GM19238 (cell line): ENCODE measurements at regions not wholly inside any gene's neighbourhood (a gene's known extent, or its start where the extent isn't known, plus 50 kb on each side); places are given as distances from the start of the nearest gene placed in this dataset.

Experiments used
- DNase-seq: peaks from one replicate; pipeline ENCODE4 v3.0.0; 2011; ENCODE audit warnings: low spot score; ENCODE audit not compliant: insufficient read length

DNA sequence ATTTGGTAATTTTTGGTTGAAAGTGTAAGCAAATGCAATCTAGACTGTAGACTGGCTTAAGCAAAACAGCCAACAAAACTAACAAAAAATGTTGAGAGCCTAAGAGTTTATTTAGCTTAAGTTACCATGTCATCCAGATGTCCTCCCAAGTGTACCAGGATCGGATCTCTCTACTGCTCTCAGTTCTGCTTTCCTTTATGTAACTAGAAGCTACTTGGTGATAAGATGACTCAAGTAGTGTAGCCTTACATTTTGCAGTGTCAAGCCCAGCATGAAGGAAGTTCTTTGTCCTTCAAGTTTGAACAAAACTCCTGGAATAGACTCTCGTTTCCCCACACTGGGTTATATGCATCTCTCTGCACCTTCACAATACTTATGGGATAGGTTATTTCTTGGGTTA lies 1500.0 kb downstream of the STIM2 start:
- DNase-seq: no peak

GRCh38 chr4:28362169-28362568 lies 1501.5 kb downstream of the STIM2 start:
- DNase-seq: no peak

GRCh38 chr4:28369499-28369898 lies 1508.9 kb downstream of the STIM2 start:
- no peak for DNase-seq

- DNase-seq: no peak
Measured at GRCh38 chr4:28373191-28373590, 1512.5 kb downstream of the STIM2 start.

GRCh38 chr4:28373601-28374000 lies 1513.0 kb downstream of the STIM2 start:
- DNase-seq: no peak

DNA sequence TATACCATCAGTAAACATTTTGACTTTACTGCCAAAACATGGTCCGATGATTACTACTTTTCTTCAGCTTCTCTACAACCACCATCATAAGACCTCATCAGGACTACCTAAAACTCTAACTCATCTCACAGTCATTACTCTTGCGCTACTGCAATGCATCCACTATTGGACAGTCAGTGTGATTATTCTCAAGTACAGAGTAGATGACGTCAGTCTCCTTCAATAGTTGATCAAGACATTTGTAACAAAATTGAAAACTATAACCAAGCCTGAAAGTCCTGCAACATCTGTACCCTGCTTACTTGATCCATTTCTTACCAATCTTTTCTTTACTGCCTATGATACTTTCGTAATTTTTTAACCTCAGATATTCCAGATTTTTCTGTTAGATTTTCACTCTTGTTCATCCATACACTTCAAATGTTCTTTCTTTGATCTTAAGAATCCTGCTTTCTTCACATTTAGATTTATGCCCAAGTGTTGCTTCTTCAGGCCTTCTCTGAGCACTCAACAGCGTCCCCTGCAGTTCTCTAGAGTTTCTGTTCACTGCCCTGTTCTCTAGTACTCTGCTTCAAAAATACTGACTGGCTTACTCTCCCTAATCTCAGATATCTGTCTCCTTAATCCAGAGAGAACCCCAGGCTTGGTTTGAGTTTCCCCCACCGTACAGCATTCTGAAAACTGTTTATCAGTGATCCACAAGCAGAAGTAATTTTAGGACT lies 1517.6 kb downstream of the STIM2 start:
- DNase-seq: no peak

DNA sequence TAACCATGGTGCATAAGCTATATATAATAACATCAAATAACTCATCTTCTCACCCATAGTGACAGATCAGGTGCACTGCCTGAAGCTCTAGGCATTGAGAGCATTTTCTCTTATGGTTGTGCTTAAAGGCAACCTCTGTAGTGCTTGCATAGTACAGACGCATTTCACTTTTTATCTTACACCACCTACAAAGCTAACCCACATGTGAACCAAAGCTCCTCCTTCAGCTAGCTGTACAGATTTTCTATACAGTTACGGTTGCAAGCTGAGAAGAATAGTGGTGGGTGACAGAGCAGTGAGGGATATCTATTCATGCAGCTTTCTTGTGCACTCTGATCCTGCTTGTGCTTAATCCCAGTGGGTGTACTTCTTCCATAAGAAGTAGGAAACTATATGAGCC lies 1525.2 kb downstream of the STIM2 start:
- DNase-seq: no peak

DNA sequence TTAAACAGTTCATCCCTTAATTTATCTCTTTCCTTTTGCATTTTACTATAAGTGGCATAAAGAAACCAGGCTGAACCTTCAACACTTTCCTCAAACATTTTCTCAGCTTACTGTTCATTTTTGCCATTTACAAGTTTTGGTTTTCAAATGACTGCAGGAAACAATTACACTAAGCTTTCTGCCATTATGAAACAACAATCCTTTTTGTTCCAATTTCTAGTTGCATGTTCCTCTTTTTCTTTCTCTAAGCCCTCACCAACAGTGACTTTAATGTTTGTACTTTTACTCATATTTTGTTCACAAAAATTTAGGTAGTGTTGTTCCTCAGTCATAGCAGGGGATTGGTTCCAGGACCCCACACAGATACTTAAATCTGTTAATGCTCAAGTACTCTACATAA lies 1526.1 kb downstream of the STIM2 start:
- no peak for DNase-seq

DNA sequence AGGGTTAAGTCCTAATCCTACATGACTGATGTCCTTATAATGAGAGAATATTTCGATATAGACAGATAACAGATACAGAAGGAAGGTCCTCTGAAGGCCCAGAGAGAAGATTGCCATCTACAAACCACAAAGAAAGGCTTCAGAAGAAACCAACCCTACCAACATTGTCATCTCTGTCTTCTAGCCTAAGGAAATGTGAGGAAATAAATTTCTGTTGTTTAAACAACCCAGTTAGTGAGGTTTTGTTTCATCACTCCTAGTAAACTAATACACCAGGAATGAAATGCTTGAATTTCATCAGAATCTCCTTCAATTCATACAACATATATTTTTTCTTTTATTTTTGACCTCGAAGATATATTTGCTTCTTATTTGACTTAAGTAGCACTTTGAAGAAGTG lies 1527.8 kb downstream of the STIM2 start:
- DNase-seq: no peak

- no peak for DNase-seq
Measured at GRCh38 chr4:28391877-28392276, 1531.2 kb downstream of the STIM2 start.

- DNase-seq: no peak
Measured at GRCh38 chr4:28402751-28403150, 1542.1 kb downstream of the STIM2 start.

GRCh38 chr4:28421221-28421620 lies 1560.6 kb downstream of the STIM2 start:
- DNase-seq: no peak

GRCh38 chr4:28426251-28426650 lies 1565.6 kb downstream of the STIM2 start:
- DNase-seq: no peak

- no peak for DNase-seq
Measured at GRCh38 chr4:28427306-28428085, 1566.9 kb downstream of the STIM2 start.

DNA sequence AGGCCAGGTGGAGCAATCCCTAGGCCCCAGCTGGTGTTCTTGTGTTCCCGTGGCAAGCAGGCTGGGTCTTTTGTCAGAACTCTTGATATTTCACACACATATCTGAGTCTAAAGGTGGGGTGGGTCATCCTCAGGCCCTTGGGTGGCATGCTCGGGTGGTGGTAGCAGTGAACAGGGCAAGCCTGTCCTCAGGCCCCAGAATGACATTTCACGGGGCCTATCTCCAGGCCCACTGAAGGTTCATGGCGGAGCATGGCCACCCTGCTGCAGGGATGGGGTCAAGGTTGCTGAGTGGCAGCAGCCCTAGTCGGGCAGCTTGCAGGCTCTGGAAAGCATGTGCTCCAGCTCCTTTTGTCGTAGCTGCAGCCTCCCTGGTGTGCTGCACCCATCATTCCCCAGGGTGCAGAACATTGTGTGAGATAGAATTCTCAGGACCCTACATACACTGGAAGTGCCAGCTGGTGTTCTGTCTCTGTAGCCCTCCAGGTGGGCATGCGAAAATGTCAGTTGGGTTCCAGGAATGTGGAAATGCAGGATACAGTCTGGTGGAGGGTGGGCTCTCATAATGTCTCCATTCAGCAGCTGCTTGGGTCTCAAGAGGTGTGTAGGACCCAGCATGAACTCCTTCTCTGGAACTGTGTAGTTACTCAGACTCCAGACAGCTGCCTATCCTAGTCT lies 1571.8 kb downstream of the STIM2 start:
- DNase-seq: no peak

- DNase-seq: no peak
Measured at GRCh38 chr4:28435314-28435713, 1574.7 kb downstream of the STIM2 start.

GRCh38 chr4:28436191-28437080 lies 1575.8 kb downstream of the STIM2 start:
- DNase-seq: no peak

DNA sequence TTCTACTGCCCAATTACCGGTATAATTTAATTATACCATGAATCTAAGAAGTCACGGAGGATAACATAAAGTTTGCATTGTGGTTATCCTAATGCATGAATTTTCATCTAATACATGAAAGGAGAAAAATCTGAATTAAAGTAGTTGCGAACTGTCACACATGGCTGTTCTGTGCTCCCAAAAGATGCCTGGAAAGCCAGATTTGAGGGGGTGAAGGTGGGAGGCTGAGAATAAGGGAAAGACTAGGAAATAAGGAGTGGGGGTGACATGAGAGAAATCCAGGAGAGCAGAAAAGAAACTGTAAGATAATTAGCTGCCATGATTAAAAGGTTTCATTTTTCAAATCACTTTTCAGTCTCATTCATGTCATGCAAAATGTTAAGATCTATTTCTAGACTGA lies 1582.7 kb downstream of the STIM2 start:
- DNase-seq: no peak

DNA sequence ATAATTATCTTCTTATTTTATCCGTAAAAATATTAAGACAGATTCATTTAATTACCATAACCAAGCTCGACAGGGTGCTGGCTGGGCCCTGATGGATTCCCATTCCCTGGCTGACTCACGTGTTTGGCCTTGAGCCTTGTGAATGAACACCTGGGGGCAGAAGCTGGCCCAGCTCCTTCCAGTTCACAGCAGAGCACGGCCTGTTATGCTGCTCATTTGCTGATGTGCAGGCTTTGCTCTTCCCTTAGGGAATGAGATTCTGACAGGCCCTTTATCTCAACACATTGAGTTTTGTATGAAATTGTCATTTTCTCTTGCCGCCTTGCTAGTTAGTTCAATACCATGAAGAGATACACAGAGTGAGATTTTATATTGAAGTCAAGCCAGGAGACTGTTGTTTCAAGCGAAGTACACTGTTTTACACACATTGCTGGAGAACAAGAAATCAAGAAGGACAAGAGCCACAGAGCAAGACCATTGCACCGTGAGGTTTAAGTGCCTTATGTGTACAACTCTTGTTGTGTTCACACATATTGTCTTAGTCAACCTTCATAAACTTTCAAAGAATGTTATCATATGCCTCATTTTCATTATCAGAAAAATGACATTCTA lies 1583.3 kb downstream of the STIM2 start:
- DNase-seq: no peak

DNA sequence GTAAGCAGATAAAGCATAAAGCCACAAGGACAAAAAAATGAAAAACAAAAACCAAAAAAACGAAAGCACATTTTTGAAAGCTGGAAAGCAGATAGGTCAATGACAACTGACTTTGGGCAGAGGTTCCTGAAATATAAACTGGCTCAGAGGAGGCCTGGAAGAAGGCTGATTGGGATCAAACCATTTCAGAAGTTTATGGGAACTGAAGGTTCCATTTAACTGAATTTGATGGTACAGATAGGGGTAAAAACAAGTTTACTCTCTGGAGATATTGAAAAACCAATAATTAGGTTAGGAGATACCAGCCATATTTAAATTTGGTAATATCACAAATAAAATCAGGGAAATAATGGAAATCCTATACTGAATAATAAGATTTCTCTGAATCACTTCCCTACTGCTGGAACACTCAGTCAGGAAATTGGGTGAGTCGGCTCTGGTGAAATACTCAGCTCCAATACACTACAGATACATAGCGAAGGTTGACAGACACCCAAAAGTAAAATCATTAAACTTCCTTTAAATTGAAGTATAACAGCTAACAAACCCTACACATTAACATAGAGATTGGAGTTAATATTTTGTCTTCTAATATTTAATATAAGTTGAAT lies 1584.3 kb downstream of the STIM2 start:
- no peak for DNase-seq

GRCh38 chr4:28449085-28449484 lies 1588.4 kb downstream of the STIM2 start:
- no peak for DNase-seq
